ENCODE measurements at regions not wholly inside any gene's neighbourhood (a gene's known extent, or its start where the extent isn't known, plus 50 kb on each side); places are given as distances from the start of the nearest gene placed in this dataset.

DNA sequence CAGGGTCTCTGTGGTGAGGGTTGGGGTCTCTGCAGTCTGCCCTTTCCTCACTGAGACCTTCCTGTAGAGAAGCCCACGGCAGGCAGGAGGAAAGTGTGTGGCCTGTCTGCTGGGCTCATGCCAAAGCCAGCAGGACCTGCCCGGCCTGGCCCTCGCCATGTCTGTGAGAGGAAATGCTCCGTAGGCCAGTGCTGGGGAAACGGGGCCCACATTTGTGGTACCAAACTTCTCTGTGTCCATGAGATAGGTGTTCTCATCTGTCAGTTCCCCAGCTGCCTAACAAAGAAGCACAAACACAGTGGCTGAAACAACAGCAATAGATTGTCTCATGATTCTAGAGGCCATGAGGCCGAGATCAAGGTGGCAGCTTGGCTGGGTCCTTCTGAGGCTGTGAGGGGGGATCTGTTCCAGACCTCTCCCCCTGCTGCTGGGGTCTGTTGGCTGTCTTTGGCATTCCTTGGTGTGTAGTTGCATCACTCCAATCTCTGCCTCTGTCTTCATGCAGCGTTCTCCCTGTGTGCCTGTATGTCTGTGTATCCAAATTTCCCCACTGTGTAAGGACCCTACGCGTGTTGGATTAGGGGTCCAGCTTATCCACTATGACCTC, 772.5 kb downstream of the TBC1D22A start:
- Mint-ChIP-seq H3K4me1 (ENCODE audit: low read depth) (no peaks in the 10 kb centered on the region), H3K27ac (no peak overlapping the region), H3K27me3 (ENCODE audit: insufficient read depth) (no peaks in the 10 kb centered on the region; the same call in 1 of the 2 replicates), H3K9me3 (peaks cover 65% of the 10 kb centered on the region), H3K4me3 (no peak overlapping the region), H3K36me3 (ENCODE audit: low read depth) (peaks cover 6% of the 10 kb centered on the region; the same call in 1 of the 2 replicates)
- no peak for DNase-seq
- TF ChIP-seq, protein P1, sequence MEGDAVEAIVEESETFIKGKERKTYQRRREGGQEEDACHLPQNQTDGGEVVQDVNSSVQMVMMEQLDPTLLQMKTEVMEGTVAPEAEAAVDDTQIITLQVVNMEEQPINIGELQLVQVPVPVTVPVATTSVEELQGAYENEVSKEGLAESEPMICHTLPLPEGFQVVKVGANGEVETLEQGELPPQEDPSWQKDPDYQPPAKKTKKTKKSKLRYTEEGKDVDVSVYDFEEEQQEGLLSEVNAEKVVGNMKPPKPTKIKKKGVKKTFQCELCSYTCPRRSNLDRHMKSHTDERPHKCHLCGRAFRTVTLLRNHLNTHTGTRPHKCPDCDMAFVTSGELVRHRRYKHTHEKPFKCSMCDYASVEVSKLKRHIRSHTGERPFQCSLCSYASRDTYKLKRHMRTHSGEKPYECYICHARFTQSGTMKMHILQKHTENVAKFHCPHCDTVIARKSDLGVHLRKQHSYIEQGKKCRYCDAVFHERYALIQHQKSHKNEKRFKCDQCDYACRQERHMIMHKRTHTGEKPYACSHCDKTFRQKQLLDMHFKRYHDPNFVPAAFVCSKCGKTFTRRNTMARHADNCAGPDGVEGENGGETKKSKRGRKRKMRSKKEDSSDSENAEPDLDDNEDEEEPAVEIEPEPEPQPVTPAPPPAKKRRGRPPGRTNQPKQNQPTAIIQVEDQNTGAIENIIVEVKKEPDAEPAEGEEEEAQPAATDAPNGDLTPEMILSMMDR (IDR thresholded peaks at IDR 0.05): no peak

DNA sequence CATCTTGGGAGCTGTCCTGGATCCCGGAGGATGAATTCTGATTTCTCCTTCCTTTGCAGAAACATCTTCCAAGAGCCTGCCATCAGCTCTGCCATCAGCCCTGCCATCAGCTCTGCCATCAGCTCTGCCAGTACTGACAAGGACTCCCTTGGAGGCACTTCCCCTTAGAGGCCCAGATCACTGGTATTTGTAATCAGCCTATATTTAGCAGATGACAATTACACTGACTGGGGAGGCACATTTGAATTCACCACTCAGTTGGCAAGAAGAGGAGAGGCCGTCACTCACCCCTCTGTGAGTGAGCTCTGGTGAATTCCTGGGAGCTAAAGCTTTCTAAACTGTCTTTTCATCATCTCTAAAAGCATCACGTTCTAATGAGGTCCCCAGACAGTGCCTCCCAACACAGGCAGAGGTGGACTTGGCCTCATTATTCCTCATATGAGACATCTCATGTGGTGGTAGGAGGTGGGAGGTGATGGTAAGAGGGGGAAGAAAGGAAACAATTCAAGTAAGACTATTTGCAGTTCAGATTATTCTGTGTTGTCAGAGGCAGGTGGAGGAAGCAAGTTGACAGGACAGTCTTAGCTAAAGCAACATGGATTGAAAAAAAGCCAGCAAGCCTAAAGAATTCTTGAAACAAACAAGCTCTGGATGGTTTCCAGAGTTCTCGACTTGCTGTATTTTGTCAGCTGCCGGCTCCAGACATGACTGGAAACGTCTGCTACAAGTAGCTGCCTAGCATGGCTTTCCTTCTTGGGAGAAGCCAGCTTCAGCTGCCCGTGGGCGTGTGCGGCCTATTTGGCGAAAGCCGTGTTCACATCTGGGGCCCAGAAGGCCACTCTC, 771.7 kb downstream of the TBC1D22A start:
- peaks cover 6% of the 10 kb centered on the region; the same call in 1 of the 2 replicates for H3K36me3 Mint-ChIP-seq (ENCODE audit: low read depth)
- peaks cover 62% of the 10 kb centered on the region for H3K9me3 Mint-ChIP-seq
- DNase-seq: no peak
- no peak overlapping the region for H3K4me3 Mint-ChIP-seq
- no peak overlapping the region for H3K27ac Mint-ChIP-seq
- no peaks in the 10 kb centered on the region; the same call in 1 of the 2 replicates for H3K27me3 Mint-ChIP-seq (ENCODE audit: insufficient read depth)
- H3K4me1 Mint-ChIP-seq (ENCODE audit: low read depth): no peaks in the 10 kb centered on the region
- TF ChIP-seq, protein P1 (IDR thresholded peaks at IDR 0.05): no peak

DNA sequence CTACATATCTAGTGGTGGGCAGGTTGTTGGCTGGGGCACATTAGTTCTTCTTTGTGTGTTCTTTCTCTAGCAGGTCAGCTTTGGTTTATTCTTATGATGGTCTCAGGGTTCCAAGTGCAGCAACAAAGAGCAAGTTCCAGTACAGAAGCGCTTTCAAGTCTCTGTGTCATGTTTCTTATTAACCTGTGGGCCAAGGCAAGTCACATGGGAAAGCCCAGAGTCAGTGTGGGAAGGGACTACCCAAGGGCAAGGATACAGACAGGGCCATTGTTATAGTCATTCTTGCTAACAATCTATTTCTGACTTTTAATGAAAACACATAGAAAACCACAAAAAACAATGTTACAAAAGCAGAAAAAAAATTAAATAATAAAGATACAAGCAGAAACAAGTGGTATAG, 754.6 kb downstream of the TBC1D22A start:
- no peaks in the 10 kb centered on the region for H3K36me3 Mint-ChIP-seq (ENCODE audit: low read depth)
- H3K27ac Mint-ChIP-seq: no peak overlapping the region
- no peaks in the 10 kb centered on the region for H3K27me3 Mint-ChIP-seq (ENCODE audit: insufficient read depth)
- no peak for DNase-seq
- no peaks in the 10 kb centered on the region for H3K4me1 Mint-ChIP-seq (ENCODE audit: low read depth)
- peaks cover 27% of the 10 kb centered on the region for H3K9me3 Mint-ChIP-seq
- TF ChIP-seq, protein P1 (IDR thresholded peaks at IDR 0.05): no peak
- no peak overlapping the region for H3K4me3 Mint-ChIP-seq

DNA sequence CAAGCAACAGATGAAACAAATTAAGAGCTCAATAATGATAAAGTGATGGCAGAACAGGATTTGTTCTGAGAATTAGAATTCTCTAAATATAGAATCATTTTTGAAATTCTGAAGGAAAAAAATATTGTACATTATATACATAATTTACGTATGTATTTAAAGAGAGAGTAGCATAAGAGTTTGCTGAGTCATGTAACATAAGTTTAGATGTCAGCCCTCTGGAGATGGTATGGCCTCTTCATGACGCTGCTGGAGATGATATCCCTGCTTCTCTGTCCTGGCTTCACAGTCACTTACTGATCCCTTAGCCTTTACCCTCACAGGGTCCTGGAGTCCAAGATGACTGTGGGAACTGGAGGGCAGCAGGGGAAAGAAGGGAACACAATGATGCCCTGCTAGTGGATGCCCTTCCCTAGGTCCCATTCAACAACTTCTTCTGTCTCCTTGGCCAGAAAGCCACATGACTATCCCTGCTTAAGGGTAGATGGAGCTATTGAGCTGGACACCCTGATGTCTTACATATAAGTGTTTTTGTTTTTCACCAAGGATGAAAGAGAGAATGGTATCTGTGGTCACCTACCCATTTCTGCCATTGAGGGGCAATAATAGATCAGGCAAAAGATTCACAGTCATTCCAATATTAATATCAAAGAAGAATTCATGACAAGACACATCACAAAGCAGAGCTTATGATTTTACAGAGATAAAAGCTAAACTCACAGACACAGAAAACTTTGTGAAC, 753.1 kb downstream of the TBC1D22A start:
- Mint-ChIP-seq H3K4me1 (ENCODE audit: low read depth) (no peaks in the 10 kb centered on the region), H3K4me3 (no peak overlapping the region), H3K36me3 (ENCODE audit: low read depth) (no peaks in the 10 kb centered on the region), H3K9me3 (peaks cover 26% of the 10 kb centered on the region), H3K27ac (no peak overlapping the region), H3K27me3 (ENCODE audit: insufficient read depth) (no peaks in the 10 kb centered on the region)
- TF ChIP-seq, protein P1 (IDR thresholded peaks at IDR 0.05): no peak
- DNase-seq: no peak

DNA sequence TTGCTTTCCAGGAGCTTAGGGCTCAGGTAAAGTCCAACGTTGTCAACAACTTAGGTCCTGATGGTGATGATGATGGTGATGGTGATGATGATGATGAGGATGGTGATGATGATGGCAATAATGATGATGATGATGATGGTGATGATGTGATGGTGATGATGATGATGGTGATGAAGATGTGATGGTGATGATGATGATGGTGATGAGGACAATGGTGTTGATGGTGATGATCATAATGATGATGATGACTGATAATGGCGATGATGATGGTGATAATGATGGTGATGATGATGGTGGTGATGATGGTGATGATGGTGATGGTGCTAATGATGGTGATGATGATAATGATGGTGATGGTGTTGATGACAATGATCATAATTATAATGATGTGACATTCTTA, 750.2 kb downstream of the TBC1D22A start:
- Mint-ChIP-seq H3K27me3 (ENCODE audit: insufficient read depth) (no peaks in the 10 kb centered on the region; the same call in 1 of the 2 replicates), H3K36me3 (ENCODE audit: low read depth) (no peaks in the 10 kb centered on the region)
- DNase-seq: no peak

More for the DNA sequence above, 750.2 kb downstream of the TBC1D22A start:
- TF ChIP-seq, protein P1 (IDR thresholded peaks at IDR 0.05): no peak
- Mint-ChIP-seq H3K9me3 (peaks cover 39% of the 10 kb centered on the region), H3K27ac (no peak overlapping the region), H3K4me3 (no peak overlapping the region), H3K4me1 (ENCODE audit: low read depth) (no peaks in the 10 kb centered on the region)
